Right lobe of liver (tissue), 4 donors: ENCODE measurements at regions not wholly inside any gene's neighbourhood (a gene's known extent, or its start where the extent isn't known, plus 50 kb on each side); places are given as distances from the start of the nearest gene placed in this dataset.

ENCODE experiments used
- CTCF ChIP-seq, 4 donors: fragments of 200-600 bp in 3 of 4; fragments of 450-650 bp in 1 of 4; IDR thresholded peaks; one replicate each; pipeline versions ENCODE4 v1.5.1 to v1.8.0; 2016 to 2022; ENCODE audit warnings: antibody characterized with exemption in 4 of 4, mild to moderate bottlenecking in 2 of 4
- POLR2A ChIP-seq: fragments of 450-650 bp; IDR thresholded peaks from one replicate; pipeline ENCODE4 v1.6.1; 2017; ENCODE audit warnings: antibody characterized with exemption, mild to moderate bottlenecking
- donor health status: DM: no; HTN: no; CAD: no.
- donor health status: DM: no; HTN: no; CAD: no.
- donor health status: DM: no; HTN: yes; CAD: no.

DNA sequence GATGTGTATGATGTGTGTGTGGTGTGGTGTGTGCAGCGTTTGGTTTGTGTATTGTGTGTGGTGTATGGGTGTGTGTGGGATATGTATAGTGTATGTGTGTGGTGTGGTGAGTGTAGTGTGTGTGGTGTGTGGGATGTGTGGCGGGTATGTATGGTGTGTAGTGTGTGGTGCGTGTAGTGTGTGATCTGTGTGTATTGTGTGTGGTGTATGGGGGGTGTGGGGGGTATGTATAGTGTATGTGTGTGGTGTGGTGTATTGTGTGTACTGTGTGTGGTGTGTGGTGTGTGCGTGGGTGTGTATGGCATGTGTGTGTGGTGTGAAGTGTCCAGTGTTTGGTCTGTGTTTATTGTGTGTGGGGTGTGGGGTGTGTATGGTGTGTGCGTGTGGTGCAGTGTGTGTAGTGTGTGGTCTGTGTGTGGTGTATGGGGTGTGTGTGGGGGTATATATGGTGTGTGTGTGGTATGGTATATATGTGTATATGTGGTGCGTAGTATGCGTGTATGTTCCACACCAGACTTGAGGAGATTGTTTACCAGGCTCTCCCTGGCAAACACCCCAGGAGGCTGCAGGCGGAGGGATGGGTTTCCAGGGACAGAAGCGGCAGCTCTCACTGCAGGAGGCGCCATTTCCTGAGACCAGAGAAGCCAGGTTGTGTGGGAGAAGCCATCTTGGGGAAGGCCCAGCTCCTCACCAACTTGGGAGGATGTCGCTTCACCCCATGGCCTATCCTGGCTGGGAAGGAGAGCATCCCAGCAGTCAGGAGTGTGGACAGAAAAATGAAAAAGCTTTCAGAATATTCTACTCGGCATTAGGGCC is 138.1 kb downstream of the NXNL2 start:
- TF ChIP-seq POLR2A, result no peak
- TF ChIP-seq CTCF (IDR thresholded peaks at IDR 0.05), result no peak
